ENCODE measurements at regions not wholly inside any gene's neighbourhood (a gene's known extent, or its start where the extent isn't known, plus 50 kb on each side); places are given as distances from the start of the nearest gene placed in this dataset.

DNA sequence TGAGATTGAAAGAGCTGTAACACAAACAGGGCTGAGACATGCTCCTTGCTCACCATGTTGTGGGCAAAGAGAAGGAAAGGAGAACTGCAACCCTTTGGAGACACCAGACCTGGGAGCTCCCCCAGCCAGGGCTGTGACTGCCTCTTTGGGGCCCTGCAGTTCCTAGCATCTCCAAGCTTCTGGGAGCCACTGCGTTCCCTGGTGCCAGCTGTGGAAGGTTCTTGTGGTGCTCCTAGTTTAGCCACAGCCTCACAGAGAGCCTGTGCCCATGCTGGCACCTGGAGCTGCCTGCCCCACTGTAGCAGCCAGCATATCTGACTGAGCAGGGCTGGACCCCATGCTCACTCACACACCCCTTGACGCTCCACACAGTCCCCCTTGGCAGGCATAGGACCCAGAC lies 141.7 kb downstream of the PDHA2 start:
- H3K4me2 ChIP-seq (ENCODE audit: low read length), result no peak overlapping the region
- H3K4me1 ChIP-seq (ENCODE audit: control insufficient read depth in 1 of 2, insufficient read depth in 2 of 2, low read length in 2 of 2), result no peaks in the 10 kb centered on the region
- H3K27ac ChIP-seq (ENCODE audit: low read depth, low read length), result no peak overlapping the region
- no peak overlapping the region for H3K9ac ChIP-seq (ENCODE audit: low read length)
- H2AFZ ChIP-seq (ENCODE audit: low read depth, low read length, poor library complexity, severe bottlenecking), result no peak overlapping the region
- intact Hi-C loops (cut with micrococcal nuclease), result no loop called here
- BruUV-seq (replicated peaks), result no TSS peak
- H3K36me3 ChIP-seq (ENCODE audit: control insufficient read depth in 1 of 2, insufficient read depth in 2 of 2, low read length in 2 of 2), result no peaks in the 10 kb centered on the region
- ATAC-seq, result no peak
- CTCF ChIA-PET, result no interaction called here
- no peaks in the 10 kb centered on the region for H3K9me3 ChIP-seq (ENCODE audit: control insufficient read depth in 1 of 2, insufficient read depth in 1 of 2, low read depth in 1 of 2, low read length in 2 of 2)
- POLR2A ChIA-PET, result no interaction called here
- H3K27me3 ChIP-seq (ENCODE audit: insufficient read depth, low read length), result no peaks in the 10 kb centered on the region
- no peak for DNase-seq (ENCODE audit: low read depth, low spot score)
- H4K20me1 ChIP-seq (ENCODE audit: insufficient read depth), result no peaks in the 10 kb centered on the region
- TF ChIP-seq CBX3 (IDR thresholded peaks at IDR 0.05; ENCODE audit: low read depth) (no peak), ZFX (IDR thresholded peaks at IDR 0.05) (no peak), FOSL1 (IDR thresholded peaks at IDR 0.05; ENCODE audit: low read depth) (no peak), MAX (IDR thresholded peaks at IDR 0.05) (no peak), CTCF (IDR thresholded peaks at IDR 0.05 in 2 of 3, conservative IDR thresholded peaks at IDR 0.05 in 1 of 3; ENCODE audit: borderline replicate concordance in 1 of 3, insufficient read depth in 1 of 3, low read depth in 2 of 3, low read length in 2 of 3) (no peak), ATF3 (IDR thresholded peaks at IDR 0.05) (no peak), ELF1 (IDR thresholded peaks at IDR 0.05; ENCODE audit: borderline replicate concordance, low read depth) (no peak), JUND (IDR thresholded peaks at IDR 0.05) (no peak), POLR2A (IDR thresholded peaks at IDR 0.05; ENCODE audit: borderline replicate concordance, extremely low read depth, insufficient read depth, insufficient read length) (no peak), EZH2phosphoT487 (IDR thresholded peaks at IDR 0.05; ENCODE audit: borderline replicate concordance) (no peak), SRF (IDR thresholded peaks at IDR 0.05; ENCODE audit: low read depth) (no peak), ZNF274 (IDR thresholded peaks at IDR 0.05; ENCODE audit: low read depth, low read length) (no peak), SIN3A (IDR thresholded peaks at IDR 0.05; ENCODE audit: low read depth) (no peak)
- TF ChIP-seq, protein P1, sequence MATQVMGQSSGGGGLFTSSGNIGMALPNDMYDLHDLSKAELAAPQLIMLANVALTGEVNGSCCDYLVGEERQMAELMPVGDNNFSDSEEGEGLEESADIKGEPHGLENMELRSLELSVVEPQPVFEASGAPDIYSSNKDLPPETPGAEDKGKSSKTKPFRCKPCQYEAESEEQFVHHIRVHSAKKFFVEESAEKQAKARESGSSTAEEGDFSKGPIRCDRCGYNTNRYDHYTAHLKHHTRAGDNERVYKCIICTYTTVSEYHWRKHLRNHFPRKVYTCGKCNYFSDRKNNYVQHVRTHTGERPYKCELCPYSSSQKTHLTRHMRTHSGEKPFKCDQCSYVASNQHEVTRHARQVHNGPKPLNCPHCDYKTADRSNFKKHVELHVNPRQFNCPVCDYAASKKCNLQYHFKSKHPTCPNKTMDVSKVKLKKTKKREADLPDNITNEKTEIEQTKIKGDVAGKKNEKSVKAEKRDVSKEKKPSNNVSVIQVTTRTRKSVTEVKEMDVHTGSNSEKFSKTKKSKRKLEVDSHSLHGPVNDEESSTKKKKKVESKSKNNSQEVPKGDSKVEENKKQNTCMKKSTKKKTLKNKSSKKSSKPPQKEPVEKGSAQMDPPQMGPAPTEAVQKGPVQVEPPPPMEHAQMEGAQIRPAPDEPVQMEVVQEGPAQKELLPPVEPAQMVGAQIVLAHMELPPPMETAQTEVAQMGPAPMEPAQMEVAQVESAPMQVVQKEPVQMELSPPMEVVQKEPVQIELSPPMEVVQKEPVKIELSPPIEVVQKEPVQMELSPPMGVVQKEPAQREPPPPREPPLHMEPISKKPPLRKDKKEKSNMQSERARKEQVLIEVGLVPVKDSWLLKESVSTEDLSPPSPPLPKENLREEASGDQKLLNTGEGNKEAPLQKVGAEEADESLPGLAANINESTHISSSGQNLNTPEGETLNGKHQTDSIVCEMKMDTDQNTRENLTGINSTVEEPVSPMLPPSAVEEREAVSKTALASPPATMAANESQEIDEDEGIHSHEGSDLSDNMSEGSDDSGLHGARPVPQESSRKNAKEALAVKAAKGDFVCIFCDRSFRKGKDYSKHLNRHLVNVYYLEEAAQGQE (IDR thresholded peaks at IDR 0.05; ENCODE audit: low read depth), result no peak
- H3K4me3 ChIP-seq (replicated peaks in 1 of 2; ENCODE audit: low read depth in 1 of 2, low read length in 2 of 2), result no peak overlapping the region
- no peaks in the 10 kb centered on the region for H3K79me2 ChIP-seq (ENCODE audit: insufficient read depth, low read length)
- H3K9me2 ChIP-seq (ENCODE audit: insufficient read depth), result no peaks in the 10 kb centered on the region
- RAD21 ChIA-PET (ENCODE audit: low non-redundant PET in 1 of 2, low total read pairs in 2 of 2, uncharacterized antibody in 2 of 2, unreplicated experiment in 2 of 2), result no interaction called here
